Body of pancreas (tissue), 4 donors: ENCODE measurements at regions not wholly inside any gene's neighbourhood (a gene's known extent, or its start where the extent isn't known, plus 50 kb on each side); places are given as distances from the start of the nearest gene placed in this dataset.

ENCODE experiments used
- POLR2A ChIP-seq, 3 donors: fragments of 450-650 bp; IDR thresholded peaks; one replicate each; pipeline ENCODE4 v1.6.1; 2016; ENCODE audit warnings: antibody characterized with exemption in 3 of 3, mild to moderate bottlenecking in 2 of 3
- TF ChIP-seq, protein P1 (sequence below), 7 experiments: fragments of 450-650 bp in 4 of 7; fragments of 200-600 bp in 3 of 7; sonication (generic) in 3 of 7; IDR thresholded peaks; one replicate each; pipeline ENCODE4 v1.5.1; 2016 to 2019; ENCODE audit warnings: antibody characterized with exemption in 7 of 7

DNA sequence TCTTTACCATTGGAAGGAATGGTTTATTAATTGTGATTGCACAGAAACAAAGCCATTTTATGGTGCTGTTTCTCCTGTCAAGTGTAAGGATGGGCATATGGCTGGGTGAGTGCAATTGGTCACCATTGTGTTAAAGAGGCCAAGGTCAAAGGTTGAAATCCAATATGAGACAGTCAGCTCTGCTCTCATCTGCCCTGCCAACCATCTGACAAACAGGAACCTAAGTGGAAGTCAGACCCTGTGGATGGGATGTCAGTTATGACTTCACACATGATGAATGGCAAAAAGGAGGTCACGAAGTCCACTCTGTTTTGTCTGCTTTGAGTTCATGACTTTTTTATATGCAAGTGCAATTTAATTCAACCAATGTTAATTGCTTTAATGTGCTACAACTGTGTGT lies 172.7 kb upstream of the TMEM229A start:
- no peak for TF ChIP-seq POLR2A (IDR thresholded peaks at IDR 0.05)
- TF ChIP-seq, protein P1, sequence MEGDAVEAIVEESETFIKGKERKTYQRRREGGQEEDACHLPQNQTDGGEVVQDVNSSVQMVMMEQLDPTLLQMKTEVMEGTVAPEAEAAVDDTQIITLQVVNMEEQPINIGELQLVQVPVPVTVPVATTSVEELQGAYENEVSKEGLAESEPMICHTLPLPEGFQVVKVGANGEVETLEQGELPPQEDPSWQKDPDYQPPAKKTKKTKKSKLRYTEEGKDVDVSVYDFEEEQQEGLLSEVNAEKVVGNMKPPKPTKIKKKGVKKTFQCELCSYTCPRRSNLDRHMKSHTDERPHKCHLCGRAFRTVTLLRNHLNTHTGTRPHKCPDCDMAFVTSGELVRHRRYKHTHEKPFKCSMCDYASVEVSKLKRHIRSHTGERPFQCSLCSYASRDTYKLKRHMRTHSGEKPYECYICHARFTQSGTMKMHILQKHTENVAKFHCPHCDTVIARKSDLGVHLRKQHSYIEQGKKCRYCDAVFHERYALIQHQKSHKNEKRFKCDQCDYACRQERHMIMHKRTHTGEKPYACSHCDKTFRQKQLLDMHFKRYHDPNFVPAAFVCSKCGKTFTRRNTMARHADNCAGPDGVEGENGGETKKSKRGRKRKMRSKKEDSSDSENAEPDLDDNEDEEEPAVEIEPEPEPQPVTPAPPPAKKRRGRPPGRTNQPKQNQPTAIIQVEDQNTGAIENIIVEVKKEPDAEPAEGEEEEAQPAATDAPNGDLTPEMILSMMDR (IDR thresholded peaks at IDR 0.05), result no peak
